ENCODE measurements at regions not wholly inside any gene's neighbourhood (a gene's known extent, or its start where the extent isn't known, plus 50 kb on each side); places are given as distances from the start of the nearest gene placed in this dataset.

DNA sequence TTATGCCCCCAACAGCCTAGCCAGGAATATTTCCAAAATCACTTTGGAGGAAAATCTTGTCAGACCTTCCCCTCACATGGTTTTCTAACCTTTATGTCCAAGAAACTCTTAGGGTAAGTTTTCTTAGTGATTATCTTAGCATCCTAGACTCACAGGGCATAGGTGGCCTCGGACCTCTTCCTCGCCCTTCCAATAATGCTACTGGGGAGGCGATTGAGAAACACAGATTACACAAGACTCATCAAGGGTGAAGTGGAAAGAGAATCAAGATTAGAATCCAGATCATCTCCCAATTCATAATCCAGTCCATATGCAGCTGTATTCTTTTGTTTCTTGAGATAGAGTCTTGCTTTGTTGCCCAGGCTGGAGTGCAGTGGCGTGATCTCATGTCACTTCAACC lies 358.4 kb upstream of the CDH5 start:
- TF ChIP-seq, protein P1, sequence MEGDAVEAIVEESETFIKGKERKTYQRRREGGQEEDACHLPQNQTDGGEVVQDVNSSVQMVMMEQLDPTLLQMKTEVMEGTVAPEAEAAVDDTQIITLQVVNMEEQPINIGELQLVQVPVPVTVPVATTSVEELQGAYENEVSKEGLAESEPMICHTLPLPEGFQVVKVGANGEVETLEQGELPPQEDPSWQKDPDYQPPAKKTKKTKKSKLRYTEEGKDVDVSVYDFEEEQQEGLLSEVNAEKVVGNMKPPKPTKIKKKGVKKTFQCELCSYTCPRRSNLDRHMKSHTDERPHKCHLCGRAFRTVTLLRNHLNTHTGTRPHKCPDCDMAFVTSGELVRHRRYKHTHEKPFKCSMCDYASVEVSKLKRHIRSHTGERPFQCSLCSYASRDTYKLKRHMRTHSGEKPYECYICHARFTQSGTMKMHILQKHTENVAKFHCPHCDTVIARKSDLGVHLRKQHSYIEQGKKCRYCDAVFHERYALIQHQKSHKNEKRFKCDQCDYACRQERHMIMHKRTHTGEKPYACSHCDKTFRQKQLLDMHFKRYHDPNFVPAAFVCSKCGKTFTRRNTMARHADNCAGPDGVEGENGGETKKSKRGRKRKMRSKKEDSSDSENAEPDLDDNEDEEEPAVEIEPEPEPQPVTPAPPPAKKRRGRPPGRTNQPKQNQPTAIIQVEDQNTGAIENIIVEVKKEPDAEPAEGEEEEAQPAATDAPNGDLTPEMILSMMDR (conservative IDR thresholded peaks at IDR 0.05 in 1 of 2, IDR thresholded peaks at IDR 0.05 in 1 of 2; ENCODE audit: extremely low read depth in 1 of 2, insufficient read depth in 1 of 2, low read depth in 1 of 2, low read length in 2 of 2): no peak
- no peak for TF ChIP-seq EZH2 (IDR thresholded peaks at IDR 0.05; ENCODE audit: borderline replicate concordance, low read length)
